A549 (cell line): ENCODE measurements at regions not wholly inside any gene's neighbourhood (a gene's known extent, or its start where the extent isn't known, plus 50 kb on each side); places are given as distances from the start of the nearest gene placed in this dataset.

Experiments
- CBX2 ChIP-seq: fragments of 200-600 bp; sonication (generic); IDR thresholded peaks from 2 replicates; pipeline ENCODE4 v1.6.1; 2016; ENCODE audit warnings: low read depth, mild to moderate bottlenecking, borderline replicate concordance
- ESRRA ChIP-seq: fragments of 150-350 bp; IDR thresholded peaks from 2 replicates; pipeline ENCODE4 v1.6.1; 2014; ENCODE audit warnings: mild to moderate bottlenecking, low read length, borderline replicate concordance
- GATA3 ChIP-seq: IDR thresholded peaks from 2 replicates; pipeline ENCODE4 v1.6.1; 2012; ENCODE audit warnings: borderline replicate concordance
- KDM5A ChIP-seq: fragments of 200-600 bp; sonication (generic); IDR thresholded peaks from 2 replicates; pipeline ENCODE4 v1.6.1; 2016; ENCODE audit warnings: antibody characterized with exemption, mild to moderate bottlenecking
- POLR2A ChIP-seq: IDR thresholded peaks from 2 replicates; pipeline ENCODE4 v1.6.1; 2012; ENCODE audit warnings: mild to moderate bottlenecking, low read length
- POLR2AphosphoS2 ChIP-seq: conservative IDR thresholded peaks from 2 replicates; pipeline ENCODE4 v1.6.1; 2012; ENCODE audit warnings: low read length, improper control_type of control experiment, inconsistent platforms
- RAD21 ChIP-seq, 2 experiments: fragments of >200 bp in 1 of 2; sonication (Bioruptor Twin) in 1 of 2; formaldehyde crosslinking in 1 of 2; IDR thresholded peaks in 1 of 2; conservative IDR thresholded peaks in 1 of 2; 2 replicates in 1 of 2; 3 replicates in 1 of 2; pipeline ENCODE4 v1.6.1; 2012 to 2018; ENCODE audit warnings: inconsistent platforms in 1 of 2
- RFX5 ChIP-seq: fragments of 450-650 bp; IDR thresholded peaks from 2 replicates; pipeline ENCODE4 v1.7.1; 2014; ENCODE audit warnings: antibody characterized with exemption, mild to moderate bottlenecking, moderate library complexity
- SREBF2 ChIP-seq: fragments of 450-650 bp; IDR thresholded peaks from 2 replicates; pipeline ENCODE4 v1.6.1; 2014; ENCODE audit warnings: mild to moderate bottlenecking, moderate library complexity
- TF ChIP-seq, protein P1 (sequence below): fragments of >200 bp; sonication (Bioruptor Twin); formaldehyde crosslinking; IDR thresholded peaks from 3 replicates; pipeline ENCODE4 v1.5.1; 2016
- TF ChIP-seq, protein P2 (sequence below): IDR thresholded peaks from 2 replicates; pipeline ENCODE4 v1.6.1; 2012
- TF ChIP-seq, protein P3 (sequence below): fragments of 250-450 bp; sonication (Bioruptor Pico); IDR thresholded peaks from 2 replicates; pipeline ENCODE4 v1.5.0; 2021; ENCODE audit warnings: mild to moderate bottlenecking, moderate library complexity, borderline replicate concordance

DNA sequence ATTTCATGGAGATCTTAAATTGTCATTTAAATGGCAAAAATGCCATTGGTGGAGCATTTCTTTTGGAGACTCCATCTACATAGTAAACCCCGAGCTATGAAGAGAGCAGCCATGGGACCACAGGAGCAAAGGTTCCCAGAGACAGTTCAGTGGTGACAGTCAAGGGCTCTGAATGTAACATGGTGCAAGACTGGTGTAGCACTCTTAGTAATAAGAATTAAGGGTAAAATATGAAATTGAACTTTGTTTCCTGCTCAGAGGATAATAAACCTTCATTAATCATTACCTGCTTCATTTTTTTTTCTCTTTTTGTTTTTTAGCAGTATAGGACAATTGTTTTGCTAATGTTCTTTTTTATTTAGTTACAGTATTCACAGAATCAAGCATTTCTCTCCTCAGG, 717.5 kb upstream of the POM121L12 start:
- TF ChIP-seq, protein P1, sequence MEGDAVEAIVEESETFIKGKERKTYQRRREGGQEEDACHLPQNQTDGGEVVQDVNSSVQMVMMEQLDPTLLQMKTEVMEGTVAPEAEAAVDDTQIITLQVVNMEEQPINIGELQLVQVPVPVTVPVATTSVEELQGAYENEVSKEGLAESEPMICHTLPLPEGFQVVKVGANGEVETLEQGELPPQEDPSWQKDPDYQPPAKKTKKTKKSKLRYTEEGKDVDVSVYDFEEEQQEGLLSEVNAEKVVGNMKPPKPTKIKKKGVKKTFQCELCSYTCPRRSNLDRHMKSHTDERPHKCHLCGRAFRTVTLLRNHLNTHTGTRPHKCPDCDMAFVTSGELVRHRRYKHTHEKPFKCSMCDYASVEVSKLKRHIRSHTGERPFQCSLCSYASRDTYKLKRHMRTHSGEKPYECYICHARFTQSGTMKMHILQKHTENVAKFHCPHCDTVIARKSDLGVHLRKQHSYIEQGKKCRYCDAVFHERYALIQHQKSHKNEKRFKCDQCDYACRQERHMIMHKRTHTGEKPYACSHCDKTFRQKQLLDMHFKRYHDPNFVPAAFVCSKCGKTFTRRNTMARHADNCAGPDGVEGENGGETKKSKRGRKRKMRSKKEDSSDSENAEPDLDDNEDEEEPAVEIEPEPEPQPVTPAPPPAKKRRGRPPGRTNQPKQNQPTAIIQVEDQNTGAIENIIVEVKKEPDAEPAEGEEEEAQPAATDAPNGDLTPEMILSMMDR = no peak
- TF ChIP-seq GATA3 = no peak
- no peak for TF ChIP-seq POLR2AphosphoS2
- no peak for TF ChIP-seq KDM5A
- no peak for TF ChIP-seq SREBF2
- TF ChIP-seq POLR2A = no peak
- no peak for TF ChIP-seq CBX2
- no peak for TF ChIP-seq RFX5
- no peak for TF ChIP-seq ESRRA
- no peak for TF ChIP-seq RAD21 (conservative IDR thresholded peaks at IDR 0.05 in 1 of 2, IDR thresholded peaks at IDR 0.05 in 1 of 2)
- TF ChIP-seq, protein P2, sequence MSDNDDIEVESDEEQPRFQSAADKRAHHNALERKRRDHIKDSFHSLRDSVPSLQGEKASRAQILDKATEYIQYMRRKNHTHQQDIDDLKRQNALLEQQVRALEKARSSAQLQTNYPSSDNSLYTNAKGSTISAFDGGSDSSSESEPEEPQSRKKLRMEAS = no peak
- TF ChIP-seq, protein P3, sequence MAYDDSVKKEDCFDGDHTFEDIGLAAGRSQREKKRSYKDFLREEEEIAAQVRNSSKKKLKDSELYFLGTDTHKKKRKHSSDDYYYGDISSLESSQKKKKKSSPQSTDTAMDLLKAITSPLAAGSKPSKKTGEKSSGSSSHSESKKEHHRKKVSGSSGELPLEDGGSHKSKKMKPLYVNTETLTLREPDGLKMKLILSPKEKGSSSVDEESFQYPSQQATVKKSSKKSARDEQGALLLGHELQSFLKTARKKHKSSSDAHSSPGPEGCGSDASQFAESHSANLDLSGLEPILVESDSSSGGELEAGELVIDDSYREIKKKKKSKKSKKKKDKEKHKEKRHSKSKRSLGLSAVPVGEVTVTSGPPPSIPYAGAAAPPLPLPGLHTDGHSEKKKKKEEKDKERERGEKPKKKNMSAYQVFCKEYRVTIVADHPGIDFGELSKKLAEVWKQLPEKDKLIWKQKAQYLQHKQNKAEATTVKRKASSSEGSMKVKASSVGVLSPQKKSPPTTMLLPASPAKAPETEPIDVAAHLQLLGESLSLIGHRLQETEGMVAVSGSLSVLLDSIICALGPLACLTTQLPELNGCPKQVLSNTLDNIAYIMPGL (CRISPR knock-in tag) = no peak
